Calu3 (cell line): ENCODE measurements at regions not wholly inside any gene's neighbourhood (a gene's known extent, or its start where the extent isn't known, plus 50 kb on each side); places are given as distances from the start of the nearest gene placed in this dataset.

Source experiments
- BruUV-seq: library from RNA; stranded (reverse); fragments of 400-500 nt; replicated peaks from 2 replicates; lab custom pipeline; 2021; lab: Mats Ljungman, UMichigan
- CTCF ChIA-PET: fragments of 300-600 bp; sonication (Branson Sonifier 250); formaldehyde crosslinking; loops from one replicate; lab custom pipeline; 2022; ENCODE audit warnings: antibody characterized with exemption; lab: Charles Lee
- DNase-seq: peaks from one replicate; pipeline ENCODE4 v3.0.0; 2022
- H3K27ac Mint-ChIP-seq: one replicate; pipeline ENCODE4 v1.8.0; 2022; ENCODE audit warnings: mixed read lengths; ENCODE audit not compliant: unreplicated experiment
- H3K27me3 Mint-ChIP-seq: one replicate; pipeline ENCODE4 v1.8.0; 2022; ENCODE audit warnings: mixed read lengths; ENCODE audit not compliant: unreplicated experiment
- H3K36me3 Mint-ChIP-seq: one replicate; pipeline ENCODE4 v1.8.0; 2022; ENCODE audit warnings: mild to moderate bottlenecking, moderate library complexity, mixed read lengths; ENCODE audit not compliant: insufficient read depth, unreplicated experiment
- H3K4me1 Mint-ChIP-seq: one replicate; pipeline ENCODE4 v1.8.0; 2022; ENCODE audit warnings: mild to moderate bottlenecking, low read depth, mixed read lengths; ENCODE audit not compliant: unreplicated experiment
- H3K4me3 Mint-ChIP-seq: one replicate; pipeline ENCODE4 v1.8.0; 2022; ENCODE audit warnings: mild to moderate bottlenecking, low read depth, moderate library complexity, mixed read lengths; ENCODE audit not compliant: unreplicated experiment
- H3K9me3 Mint-ChIP-seq: one replicate; pipeline ENCODE4 v1.8.0; 2022; ENCODE audit warnings: low read depth, mixed read lengths; ENCODE audit not compliant: unreplicated experiment
- CTCF ChIP-seq: fragments of 200-600 bp; IDR thresholded peaks from one replicate; pipeline ENCODE4 v1.8.0; 2022; ENCODE audit warnings: antibody characterized with exemption; ENCODE audit not compliant: unreplicated experiment
- intact Hi-C: fragments of 100-400 bp; cut with micrococcal nuclease; formaldehyde crosslinking; loops from one replicate; pipeline ENCODE4 v1.10.0; 2022; ENCODE audit not compliant: unreplicated experiment

GRCh38 chr13:106755542-106755941 lies 187.6 kb upstream of the ARGLU1 start:
- no peaks in the 10 kb centered on the region for H3K4me1 Mint-ChIP-seq
- H3K27me3 Mint-ChIP-seq: no peaks in the 10 kb centered on the region
- H3K27ac Mint-ChIP-seq: no peak overlapping the region
- TF ChIP-seq CTCF: no peak
- H3K4me3 Mint-ChIP-seq: no peak overlapping the region
- no TSS peak for BruUV-seq
- H3K36me3 Mint-ChIP-seq: no peaks in the 10 kb centered on the region
- CTCF ChIA-PET: no interaction called here
- intact Hi-C loops: no loop called here
- DNase-seq: no peak
- H3K9me3 Mint-ChIP-seq: peaks cover 5% of the 10 kb centered on the region

- H3K27me3 Mint-ChIP-seq: no peaks in the 10 kb centered on the region
- H3K9me3 Mint-ChIP-seq: peaks cover 5% of the 10 kb centered on the region
- H3K4me1 Mint-ChIP-seq: no peaks in the 10 kb centered on the region
- BruUV-seq: no TSS peak
- TF ChIP-seq CTCF: no peak
- no peak for DNase-seq
- H3K27ac Mint-ChIP-seq: no peak overlapping the region
- CTCF ChIA-PET: interaction anchor here (0.6 kb wide), 1 partner anchor 170 kb away, joined by 9 read pairs; no protein-coding TSS in a partner anchor
- H3K4me3 Mint-ChIP-seq: no peak overlapping the region
- intact Hi-C loops: no loop called here
- H3K36me3 Mint-ChIP-seq: no peaks in the 10 kb centered on the region
Measured at GRCh38 chr13:106753251-106753650, 185.3 kb upstream of the ARGLU1 start.

GRCh38 chr13:106752584-106753170 lies 184.7 kb upstream of the ARGLU1 start:
- no peak overlapping the region for H3K4me3 Mint-ChIP-seq
- BruUV-seq: no TSS peak
- no peak for DNase-seq
- H3K27ac Mint-ChIP-seq: no peak overlapping the region
- CTCF ChIA-PET: interaction anchor here (0.6 kb wide), 1 partner anchor 171 kb away, joined by 9 read pairs; no protein-coding TSS in a partner anchor
- TF ChIP-seq CTCF: no peak
- no peaks in the 10 kb centered on the region for H3K36me3 Mint-ChIP-seq
- peaks cover 5% of the 10 kb centered on the region for H3K9me3 Mint-ChIP-seq
- no peaks in the 10 kb centered on the region for H3K27me3 Mint-ChIP-seq
- H3K4me1 Mint-ChIP-seq: no peaks in the 10 kb centered on the region
- intact Hi-C loops: no loop called here

GRCh38 chr13:106748785-106749184 lies 180.8 kb upstream of the ARGLU1 start:
- H3K9me3 Mint-ChIP-seq: no peaks in the 10 kb centered on the region
- no peaks in the 10 kb centered on the region for H3K36me3 Mint-ChIP-seq
- intact Hi-C loops: no loop called here
- BruUV-seq: no TSS peak
- no peak overlapping the region for H3K4me3 Mint-ChIP-seq
- H3K27me3 Mint-ChIP-seq: no peaks in the 10 kb centered on the region
- H3K27ac Mint-ChIP-seq: no peak overlapping the region
- CTCF ChIA-PET: no interaction called here
- no peak for DNase-seq
- H3K4me1 Mint-ChIP-seq: no peaks in the 10 kb centered on the region
- no peak for TF ChIP-seq CTCF
